ENCODE measurements at regions not wholly inside any gene's neighbourhood (a gene's known extent, or its start where the extent isn't known, plus 50 kb on each side); places are given as distances from the start of the nearest gene placed in this dataset.

DNA sequence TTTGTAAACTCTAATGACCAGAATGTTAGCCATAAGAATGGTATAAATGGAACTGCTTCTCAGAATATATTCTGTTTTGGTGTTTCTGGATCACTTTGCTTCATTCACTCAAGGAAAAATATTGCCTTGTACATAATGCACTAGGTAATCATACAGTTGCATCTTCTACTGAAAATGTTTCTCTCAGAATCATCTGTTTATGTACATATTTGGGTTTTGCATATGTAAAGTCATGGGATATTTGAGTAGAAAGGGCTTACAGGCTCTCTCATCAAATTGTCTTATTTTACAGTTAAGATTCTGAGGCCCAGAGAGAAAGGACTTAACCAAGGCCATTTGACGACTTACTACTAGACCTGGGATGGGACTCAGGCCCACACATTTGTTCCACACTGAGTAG is 97.8 kb upstream of the PALM2AKAP2 start:
- no peak for DNase-seq

DNA sequence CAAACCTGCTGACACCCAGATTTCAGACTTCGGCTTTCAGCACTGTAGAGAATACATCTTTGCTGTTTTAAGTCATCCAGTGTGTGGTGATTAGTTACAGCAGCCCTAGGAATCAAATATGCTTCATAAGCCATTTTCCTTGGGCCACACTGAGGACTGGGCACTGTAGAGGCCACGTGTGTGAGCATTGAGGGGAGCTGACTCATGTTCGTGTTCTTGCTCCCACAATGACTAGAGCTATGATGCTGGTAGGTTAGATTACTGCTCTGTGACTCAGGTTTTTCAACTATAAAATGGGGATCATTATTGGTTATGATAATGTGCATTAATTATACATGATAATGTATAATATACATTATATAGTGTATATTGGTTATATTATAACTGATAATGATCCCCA is 96.5 kb upstream of the PALM2AKAP2 start:
- DNase-seq: no peak

DNA sequence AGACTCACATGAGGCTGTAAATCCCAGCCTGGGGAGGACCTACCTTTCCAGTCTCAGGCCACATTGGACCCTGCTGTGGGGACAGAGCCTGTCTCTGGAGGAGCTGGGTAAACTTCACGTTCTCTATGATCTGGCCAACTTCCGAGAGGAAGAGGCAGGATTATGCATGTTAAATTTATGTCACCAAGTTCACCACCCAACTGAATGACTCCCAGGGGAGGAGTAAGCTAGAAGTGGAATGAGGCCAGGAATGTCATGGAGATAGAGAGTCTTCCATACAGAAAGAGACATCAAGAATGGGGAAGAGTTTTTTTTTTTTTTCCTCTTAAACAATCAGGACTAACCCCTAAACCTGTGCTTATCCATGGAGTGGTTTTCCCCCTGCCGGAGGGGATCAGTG is 90.3 kb upstream of the PALM2AKAP2 start:
- DNase-seq: no peak

DNA sequence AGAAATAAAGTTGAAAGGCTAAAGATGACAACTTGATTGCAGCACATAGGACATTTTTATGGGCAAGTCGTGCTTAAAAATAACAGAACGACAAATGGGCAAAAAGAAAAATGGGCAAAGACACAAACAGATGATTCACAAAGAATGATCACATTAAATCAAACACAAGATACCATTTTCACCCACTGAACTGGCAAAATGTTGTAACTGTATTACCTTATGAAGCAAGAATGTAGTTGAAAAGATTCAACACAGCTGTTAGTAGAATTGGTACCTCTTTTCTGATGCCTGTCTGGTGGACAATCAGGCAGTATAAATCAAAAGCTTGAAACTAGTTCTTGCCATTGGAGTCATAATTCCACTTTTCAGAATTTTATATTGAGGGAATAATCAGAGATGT is 81.0 kb upstream of the PALM2AKAP2 start:
- DNase-seq: no peak

DNA sequence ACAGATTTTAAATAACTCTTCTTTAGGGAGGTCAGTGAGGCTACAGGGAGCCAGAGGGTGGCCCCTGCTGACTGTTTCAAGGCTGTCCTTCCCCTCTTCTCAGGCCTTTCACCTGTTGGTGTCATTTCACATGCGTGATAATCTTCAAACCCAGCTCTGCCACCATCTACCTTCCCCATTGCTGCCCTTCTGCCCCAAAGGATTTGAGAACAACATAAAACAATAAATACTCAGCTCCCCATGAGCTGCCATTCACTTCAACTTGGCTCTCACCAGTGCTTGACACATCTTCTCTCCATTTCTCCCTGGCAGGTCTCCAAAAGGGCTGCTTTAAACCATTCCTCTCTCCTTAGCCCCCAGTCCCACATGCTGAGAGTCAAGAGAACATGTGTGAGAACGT is 75.5 kb upstream of the PALM2AKAP2 start:
- no peak for DNase-seq

DNA sequence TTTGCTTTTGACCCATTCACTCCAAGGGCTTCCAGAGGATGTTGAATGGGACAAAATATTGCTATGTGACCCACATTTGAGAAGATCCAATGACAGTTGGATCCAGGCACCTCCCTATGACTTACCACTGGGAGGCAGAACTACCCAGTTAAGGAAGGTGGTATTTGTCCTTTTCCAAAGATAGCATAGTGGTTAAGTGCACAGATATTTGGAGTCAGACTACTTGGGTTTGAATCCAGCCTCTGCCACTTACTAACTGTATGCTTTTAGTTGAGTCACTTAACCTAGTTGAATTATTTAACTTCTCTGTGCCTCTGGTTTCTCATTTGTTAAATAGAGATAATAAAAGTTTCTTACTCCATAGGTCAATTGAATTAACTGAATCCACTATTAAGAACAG is 74.5 kb upstream of the PALM2AKAP2 start:
- peak; percentile 46 for DNase-seq

DNA sequence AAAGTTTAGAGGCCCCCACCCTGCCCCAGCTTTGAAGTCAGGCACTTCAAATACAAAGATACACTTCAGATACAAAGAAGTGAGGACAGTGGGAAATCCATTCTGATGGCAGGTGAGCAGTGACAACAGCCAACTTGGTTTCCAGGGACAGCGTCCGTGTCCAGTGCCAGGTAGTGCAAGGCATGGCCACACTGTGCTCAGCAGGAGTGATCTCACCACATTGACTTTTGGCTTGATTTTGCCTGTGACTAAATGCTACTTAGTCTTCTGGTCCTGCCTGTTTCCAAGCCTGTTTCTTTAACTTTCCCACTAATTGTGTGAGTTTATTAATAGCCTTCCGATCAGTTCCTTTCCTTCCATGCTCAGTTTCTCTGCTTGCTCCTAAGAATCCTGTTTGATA is 72.6 kb upstream of the PALM2AKAP2 start:
- DNase-seq: no peak

DNA sequence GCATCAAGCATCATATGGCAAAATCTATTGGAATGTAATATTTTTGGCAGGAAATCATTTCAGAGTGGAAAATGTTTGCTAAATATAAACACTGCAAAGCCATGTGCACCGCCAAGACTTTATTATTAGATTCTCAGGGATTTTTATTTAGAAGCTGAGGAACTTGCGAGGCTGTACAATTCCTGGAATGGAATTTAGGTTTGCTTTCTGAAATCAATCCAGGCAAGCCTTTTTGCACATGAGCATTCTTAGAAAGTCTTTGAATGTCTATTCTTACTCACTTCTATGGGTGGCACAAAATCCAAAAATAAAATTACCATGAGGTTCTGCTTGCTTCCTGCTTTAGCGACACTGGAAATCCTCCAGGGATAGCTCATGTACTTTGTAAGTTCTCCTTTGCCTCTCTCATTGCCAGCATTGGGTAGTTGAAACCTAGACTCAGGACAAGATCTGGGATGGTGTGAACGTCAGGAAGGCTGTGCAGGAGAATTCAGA is 71.5 kb upstream of the PALM2AKAP2 start:
- DNase-seq: no peak

DNA sequence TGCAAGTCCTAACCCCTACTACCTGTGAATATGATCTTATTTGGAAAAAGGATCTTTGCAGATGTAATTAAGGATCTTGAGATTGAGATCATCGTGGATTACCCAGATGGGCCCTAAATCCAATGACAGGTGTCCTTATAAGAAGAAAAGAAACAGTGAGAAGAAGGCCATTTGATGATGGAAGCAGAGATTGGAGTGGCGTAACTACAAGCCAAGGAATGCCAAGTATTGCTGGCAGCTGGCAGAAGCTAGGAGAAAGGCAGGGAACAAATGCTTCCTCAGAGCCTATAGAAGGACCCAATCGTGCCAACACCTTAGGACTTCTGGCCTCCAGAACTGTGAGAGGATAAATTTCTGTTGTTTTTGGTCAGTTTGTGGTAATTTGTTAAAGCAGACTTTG is 70.1 kb upstream of the PALM2AKAP2 start:
- no peak for DNase-seq

DNA sequence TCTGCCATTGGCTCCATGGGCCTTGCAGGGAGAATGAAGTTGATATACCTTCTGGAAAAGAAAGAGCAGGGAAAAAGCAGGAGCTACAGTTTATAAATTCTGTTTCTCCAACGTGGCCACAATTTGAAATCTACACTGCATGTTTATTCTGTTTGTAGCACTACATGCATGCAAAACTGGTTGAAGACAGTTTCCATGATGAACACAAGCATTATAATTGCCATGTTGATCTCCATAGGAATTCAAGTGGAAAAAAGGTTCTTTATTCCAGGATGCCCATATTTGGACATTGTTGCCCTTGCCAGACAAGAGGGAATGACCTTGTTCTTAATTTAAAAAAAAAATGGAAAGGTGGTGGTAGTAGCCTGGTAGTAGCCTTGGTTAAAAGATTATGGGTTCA is 69.2 kb upstream of the PALM2AKAP2 start:
- DNase-seq: no peak

DNA sequence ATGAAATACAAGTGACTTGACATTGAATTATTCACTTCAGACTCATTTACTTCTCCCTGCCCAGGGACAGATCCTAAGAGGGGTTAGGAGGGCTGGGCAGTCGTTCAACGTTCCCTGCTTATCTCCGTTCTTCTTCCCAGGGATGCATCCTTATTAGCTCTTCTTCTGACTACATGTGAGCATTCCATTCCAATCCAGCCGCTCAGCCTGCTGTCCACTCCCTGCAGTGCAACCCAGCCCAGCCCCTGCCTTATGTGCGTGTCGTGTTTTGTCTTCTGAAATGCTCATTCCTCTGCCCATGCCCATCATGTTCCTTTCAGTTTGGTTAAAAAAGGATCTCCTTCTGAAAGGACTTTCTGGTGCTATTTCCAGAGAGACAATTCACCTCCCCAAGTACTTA is 64.7 kb upstream of the PALM2AKAP2 start:
- DNase-seq: no peak

DNA sequence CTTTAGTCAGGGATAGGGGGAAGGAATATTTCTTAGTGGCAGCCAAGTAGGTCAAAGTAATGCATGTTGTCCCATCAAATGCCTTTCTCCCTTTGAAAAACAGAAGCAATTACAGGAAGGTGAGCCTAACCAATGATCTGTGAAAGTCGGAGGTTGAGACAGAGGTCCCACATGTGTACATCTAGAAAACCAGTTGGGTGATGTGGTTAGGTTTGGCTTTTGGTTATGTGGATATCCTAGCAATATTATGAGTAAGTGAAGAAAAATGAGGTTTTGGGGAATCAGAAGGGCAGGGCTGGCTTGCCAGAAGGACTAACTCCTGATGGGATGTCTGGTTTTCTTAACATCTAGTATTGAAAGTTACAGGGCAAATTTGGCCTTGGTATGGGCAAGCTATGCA is 63.4 kb upstream of the PALM2AKAP2 start:
- DNase-seq: peak; percentile 80

DNA sequence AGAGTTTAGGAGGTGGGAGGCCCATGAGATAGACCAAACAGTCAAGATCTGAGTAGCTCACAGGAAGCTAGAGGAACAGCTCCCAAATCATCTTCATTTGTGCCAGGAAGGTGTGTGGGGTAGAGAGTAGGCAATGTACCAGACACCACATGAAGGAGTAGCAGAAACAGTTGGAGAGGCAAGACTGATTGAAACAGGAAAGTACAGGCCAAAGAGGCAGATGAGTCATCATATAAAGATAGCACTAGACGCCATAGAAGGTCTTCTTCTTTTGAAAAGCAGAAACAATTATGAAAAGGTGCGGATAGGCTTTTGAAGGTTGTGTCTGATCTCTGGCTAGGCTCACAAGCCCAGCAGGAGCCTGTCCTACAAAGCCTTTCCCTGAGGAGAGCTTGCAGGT is 62.7 kb upstream of the PALM2AKAP2 start:
- peak; percentile 79 for DNase-seq

DNA sequence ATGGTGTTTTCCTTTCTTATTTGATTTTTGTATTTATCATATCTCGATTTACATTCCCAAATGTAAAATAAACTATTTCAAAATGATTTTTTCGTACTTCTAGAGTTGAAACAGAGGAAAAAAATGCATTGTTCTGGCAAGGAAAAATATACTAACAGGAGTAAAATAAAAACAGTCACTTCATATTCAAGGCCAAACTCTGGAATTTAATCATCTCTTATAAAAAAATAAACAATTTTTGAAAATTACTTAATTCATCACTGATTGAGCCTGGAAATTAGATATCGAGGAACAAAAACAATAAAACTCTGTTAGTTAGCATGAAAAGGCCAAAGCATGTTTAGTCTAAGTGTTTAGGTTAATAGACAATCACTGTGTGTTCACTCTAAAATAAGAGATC is 61.1 kb upstream of the PALM2AKAP2 start:
- DNase-seq: no peak

DNA sequence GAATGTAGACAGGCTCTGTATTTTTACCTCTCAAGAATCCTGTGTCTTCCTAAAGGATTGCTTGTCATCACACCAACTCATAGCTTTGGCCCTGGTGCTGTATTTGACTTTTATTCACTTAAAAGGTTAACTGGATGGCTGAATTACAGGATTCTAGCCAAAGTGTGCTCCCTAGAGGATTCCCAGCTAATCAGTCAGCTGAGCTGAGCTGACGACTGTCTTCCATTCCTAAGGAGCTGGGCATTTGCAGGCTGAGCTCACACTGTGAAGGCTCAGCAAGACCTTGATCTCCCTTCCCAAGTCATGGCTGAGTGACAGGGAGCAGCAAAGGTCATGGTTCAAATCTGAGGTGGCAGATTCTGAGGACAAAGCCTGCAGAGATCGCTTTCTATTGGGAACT is 59.0 kb upstream of the PALM2AKAP2 start:
- no peak for DNase-seq

DNA sequence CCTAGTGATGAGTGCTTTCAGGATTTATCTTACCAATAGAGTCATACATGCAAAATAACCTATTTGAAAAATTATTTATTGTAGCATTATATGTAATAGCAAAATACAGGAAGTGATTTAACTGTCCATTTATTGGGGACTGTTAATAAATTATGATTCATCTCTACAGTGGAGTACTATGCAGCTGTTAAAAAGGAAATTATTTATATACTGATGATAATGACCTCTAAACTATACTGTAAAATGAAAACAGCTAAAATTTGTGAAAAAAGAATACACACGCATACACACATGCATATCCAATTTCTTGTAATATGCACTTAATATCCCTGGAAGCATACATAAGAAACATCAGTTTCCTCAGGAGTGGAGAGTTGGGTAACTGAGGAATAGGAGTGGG is 58.0 kb upstream of the PALM2AKAP2 start:
- no peak for DNase-seq

DNA sequence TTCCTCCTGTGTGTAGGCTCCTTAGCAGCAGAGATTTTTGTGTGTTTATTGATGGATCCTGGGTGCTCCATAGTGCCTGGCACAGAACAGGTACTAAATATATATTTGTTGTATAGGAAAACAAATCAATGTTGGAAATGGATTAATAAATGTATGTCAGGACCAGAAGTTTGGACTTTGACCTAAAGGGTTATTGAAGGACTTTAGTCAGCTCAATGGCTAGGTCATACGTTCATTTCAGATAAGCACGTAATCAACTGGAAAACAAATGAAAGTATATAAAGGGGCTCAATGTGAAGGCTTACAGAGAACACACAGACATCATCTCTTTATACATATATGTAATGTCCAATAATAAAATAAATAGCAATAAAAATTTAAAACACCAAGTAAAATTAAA is 56.2 kb upstream of the PALM2AKAP2 start:
- DNase-seq: no peak

DNA sequence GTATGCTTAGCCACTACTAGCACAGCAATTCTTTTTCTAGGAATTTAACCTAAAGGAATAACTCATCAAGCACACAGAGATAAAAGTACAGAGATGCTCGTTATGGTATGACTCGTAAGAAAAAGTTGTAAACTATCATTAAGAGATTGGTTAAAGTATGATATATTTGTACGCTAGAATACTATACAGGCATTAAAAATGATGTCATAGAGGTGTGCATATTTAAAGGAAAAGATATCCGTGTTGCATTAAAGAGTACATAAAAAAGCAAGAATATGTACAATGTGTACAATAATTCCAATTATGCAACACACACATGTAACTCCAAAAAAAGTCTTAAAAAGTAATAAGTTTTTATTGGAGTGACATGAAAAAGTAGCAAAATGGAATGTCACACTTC is 54.5 kb upstream of the PALM2AKAP2 start:
- no peak for DNase-seq

DNA sequence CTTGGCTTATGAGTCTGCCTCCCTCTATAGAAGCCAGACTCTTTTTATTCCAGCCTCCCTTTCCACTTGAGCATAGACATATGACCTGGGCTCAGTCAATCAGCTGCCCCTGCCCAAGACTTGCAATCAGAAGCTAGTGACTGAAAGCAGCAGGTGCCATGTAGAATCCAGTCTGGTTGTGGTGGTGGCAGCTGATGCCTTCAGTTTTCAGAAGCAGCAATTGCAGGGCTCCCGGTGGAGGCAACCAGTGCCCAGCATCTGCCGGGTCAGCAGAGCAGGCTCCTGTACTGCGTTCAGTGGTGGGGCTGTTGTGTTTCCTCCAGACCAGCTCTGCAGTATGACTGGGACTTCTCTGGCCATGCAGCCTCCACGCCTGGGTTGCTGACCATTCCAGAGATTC is 53.9 kb upstream of the PALM2AKAP2 start:
- no peak for DNase-seq

DNA sequence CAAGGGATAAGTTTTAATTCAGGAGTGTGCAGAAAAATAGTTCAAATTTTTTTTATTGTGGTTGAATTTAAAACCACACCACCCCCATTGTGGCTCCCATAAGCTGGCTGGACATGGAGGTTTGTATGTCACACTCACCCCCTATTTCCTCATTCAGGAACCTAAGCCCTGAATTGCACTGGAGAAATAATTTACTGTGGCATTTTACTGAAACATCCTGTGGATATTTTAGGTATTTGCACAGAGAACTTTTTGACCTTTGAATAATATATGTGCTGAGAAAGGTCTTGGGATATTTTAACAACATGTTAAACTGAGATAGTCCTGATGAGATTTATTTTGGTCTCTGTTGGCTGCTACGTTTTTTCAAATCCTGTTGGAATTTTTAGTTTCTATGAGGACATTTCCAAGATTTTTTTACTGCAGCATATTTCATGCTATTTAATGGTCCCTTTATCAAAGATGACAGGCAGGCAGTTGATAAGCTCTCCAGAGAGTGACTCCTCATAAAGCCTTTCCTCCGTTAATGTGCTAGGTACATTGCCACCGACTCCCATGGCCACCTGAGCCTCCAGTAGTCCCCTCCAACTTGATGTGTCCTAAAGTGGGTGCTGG is 51.2 kb upstream of the PALM2AKAP2 start:
- no peak for DNase-seq

DNA sequence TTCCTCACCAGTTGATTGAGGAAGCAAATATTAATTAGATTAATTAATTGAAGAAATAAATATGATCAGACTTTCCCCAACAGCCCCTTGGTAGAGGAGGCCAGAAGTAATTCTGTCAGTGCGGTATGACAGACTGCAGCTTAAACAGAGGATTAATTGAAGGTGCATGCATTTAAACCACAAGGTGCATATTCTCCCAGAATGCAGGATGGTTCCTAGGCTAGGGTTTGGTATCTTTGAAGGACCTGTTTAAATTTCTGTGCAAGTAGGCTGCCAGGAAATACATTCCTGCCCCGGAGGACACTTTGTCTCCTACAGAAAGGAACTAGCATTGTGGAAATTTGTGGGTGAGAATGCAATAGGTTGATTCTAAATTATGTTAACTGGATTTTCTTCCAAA is 50.5 kb upstream of the PALM2AKAP2 start:
- no peak for DNase-seq

Measured in MV-4-11 (cell line).